ENCODE measurements at regions not wholly inside any gene's neighbourhood (a gene's known extent, or its start where the extent isn't known, plus 50 kb on each side); places are given as distances from the start of the nearest gene placed in this dataset.

- TF ChIP-seq CTCF (IDR thresholded peaks at IDR 0.05) (no peak), POLR2A (IDR thresholded peaks at IDR 0.05) (no peak)
Observed at GRCh38 chr4:16448241-16448840, 222.1 kb upstream of the TAPT1 start.
